ENCODE measurements at regions not wholly inside any gene's neighbourhood (a gene's known extent, or its start where the extent isn't known, plus 50 kb on each side); places are given as distances from the start of the nearest gene placed in this dataset.

- no peak overlapping the region for H3K4me3 ChIP-seq
- no peaks in the 10 kb centered on the region for H3K36me3 ChIP-seq
- no peak overlapping the region for H3K27ac ChIP-seq
- no peaks in the 10 kb centered on the region for H3K4me1 ChIP-seq
- TF ChIP-seq CTCF (IDR thresholded peaks at IDR 0.05): no peak
- peaks cover 0 to 50% of the 10 kb centered on the region in 2 donors for H3K27me3 ChIP-seq
- no peak for DNase-seq
- H3K9me3 ChIP-seq: no peaks in the 10 kb centered on the region
- intact Hi-C loops (cut with DNase I; ENCODE audit: low total_unique reads): no loop called here
Measured at GRCh38 chr17:74054249-74054648, 149.2 kb upstream of the RPL38 start.

- no peak for DNase-seq
- no peak for TF ChIP-seq CTCF (IDR thresholded peaks at IDR 0.05)
- Histone ChIP-seq H3K4me1 (no peaks in the 10 kb centered on the region), H3K36me3 (no peaks in the 10 kb centered on the region), H3K27ac (no peak overlapping the region), H3K27me3 (peaks cover 0 to 42% of the 10 kb centered on the region in 2 donors), H3K4me3 (no peak overlapping the region), H3K9me3 (no peaks in the 10 kb centered on the region)
- intact Hi-C loops (cut with DNase I; ENCODE audit: low total_unique reads): no loop called here
Measured at GRCh38 chr17:74055508-74056160, 147.8 kb upstream of the RPL38 start.

GRCh38 chr17:74059479-74060240 is 143.8 kb upstream of the RPL38 start:
- no peak for TF ChIP-seq CTCF (IDR thresholded peaks at IDR 0.05)
- Histone ChIP-seq H3K27ac (no peak overlapping the region), H3K4me3 (no peak overlapping the region), H3K4me1 (no peaks in the 10 kb centered on the region), H3K27me3 (peaks cover 0 to 28% of the 10 kb centered on the region in 2 donors), H3K36me3 (no peaks in the 10 kb centered on the region), H3K9me3 (no peaks in the 10 kb centered on the region)
- intact Hi-C loops (cut with DNase I; ENCODE audit: low total_unique reads): no loop called here
- DNase-seq: no peak

GRCh38 chr17:74061758-74062157 is 141.7 kb upstream of the RPL38 start:
- H3K9me3 ChIP-seq: no peaks in the 10 kb centered on the region
- H3K36me3 ChIP-seq: no peaks in the 10 kb centered on the region
- H3K4me3 ChIP-seq: no peak overlapping the region
- H3K4me1 ChIP-seq: no peaks in the 10 kb centered on the region
- TF ChIP-seq CTCF (IDR thresholded peaks at IDR 0.05): no peak
- peaks cover 0 to 26% of the 10 kb centered on the region in 2 donors for H3K27me3 ChIP-seq
- DNase-seq: no peak
- no peak overlapping the region for H3K27ac ChIP-seq
- intact Hi-C loops (cut with DNase I; ENCODE audit: low total_unique reads): no loop called here

- TF ChIP-seq CTCF (IDR thresholded peaks at IDR 0.05): no peak
- Histone ChIP-seq H3K9me3 (no peaks in the 10 kb centered on the region), H3K4me1 (no peaks in the 10 kb centered on the region), H3K27me3 (peaks cover 0 to 26% of the 10 kb centered on the region in 2 donors), H3K36me3 (no peaks in the 10 kb centered on the region), H3K4me3 (no peak overlapping the region), H3K27ac (no peak overlapping the region)
- DNase-seq: no peak
- intact Hi-C loops (cut with DNase I; ENCODE audit: low total_unique reads): no loop called here
Measured at GRCh38 chr17:74062234-74062633, 141.2 kb upstream of the RPL38 start.

Data from tibial artery (tissue), 4 donors.